Endothelial cell of umbilical vein (primary cell): ENCODE measurements at regions not wholly inside any gene's neighbourhood (a gene's known extent, or its start where the extent isn't known, plus 50 kb on each side); places are given as distances from the start of the nearest gene placed in this dataset.

ENCODE experiments used
- JUN ChIP-seq: IDR thresholded peaks from 2 replicates; pipeline ENCODE4 v1.6.1; 2011; ENCODE audit warnings: borderline replicate concordance, low read depth; ENCODE audit not compliant: insufficient read length, insufficient read depth
- MAX ChIP-seq: IDR thresholded peaks from 2 replicates; pipeline ENCODE4 v1.6.1; 2011; ENCODE audit not compliant: insufficient read depth, insufficient read length

GRCh38 chr4:103842637-103843239 lies 123.0 kb upstream of the TACR3 start:
- TF ChIP-seq MAX (no peak), JUN (no peak)
